Mesothelial cell of epicardium (in vitro differentiated cells): ENCODE measurements at regions not wholly inside any gene's neighbourhood (a gene's known extent, or its start where the extent isn't known, plus 50 kb on each side); places are given as distances from the start of the nearest gene placed in this dataset.

Source experiments
- DNase-seq, 2 experiments: peaks; one replicate each; pipeline ENCODE4 v3.0.0; 2021; ENCODE audit warnings: low spot score in 2 of 2; ENCODE audit not compliant: unreplicated experiment in 2 of 2
- H3K27ac Mint-ChIP-seq: 2 replicates; pipeline ENCODE4 v1.8.0; 2021; ENCODE audit warnings: mixed read lengths
- H3K27me3 Mint-ChIP-seq: 2 replicates; pipeline ENCODE4 v1.8.0; 2021; ENCODE audit warnings: low read depth, mixed read lengths
- H3K36me3 Mint-ChIP-seq: 2 replicates; pipeline ENCODE4 v1.8.0; 2021; ENCODE audit warnings: mixed read lengths
- H3K4me1 Mint-ChIP-seq: 2 replicates; pipeline ENCODE4 v1.8.0; 2021; ENCODE audit warnings: mixed read lengths
- H3K4me3 Mint-ChIP-seq: 2 replicates; pipeline ENCODE4 v1.8.0; 2021; ENCODE audit warnings: mild to moderate bottlenecking, moderate library complexity, mixed read lengths
- H3K9me3 Mint-ChIP-seq: 2 replicates; pipeline ENCODE4 v1.8.0; 2021; ENCODE audit warnings: mixed read lengths
- TF ChIP-seq, protein P1 (sequence below): fragments of 200-600 bp; sonication (generic); IDR thresholded peaks from one replicate; pipeline ENCODE4 v1.5.0; 2021; ENCODE audit warnings: antibody characterized with exemption; ENCODE audit not compliant: unreplicated experiment

DNA sequence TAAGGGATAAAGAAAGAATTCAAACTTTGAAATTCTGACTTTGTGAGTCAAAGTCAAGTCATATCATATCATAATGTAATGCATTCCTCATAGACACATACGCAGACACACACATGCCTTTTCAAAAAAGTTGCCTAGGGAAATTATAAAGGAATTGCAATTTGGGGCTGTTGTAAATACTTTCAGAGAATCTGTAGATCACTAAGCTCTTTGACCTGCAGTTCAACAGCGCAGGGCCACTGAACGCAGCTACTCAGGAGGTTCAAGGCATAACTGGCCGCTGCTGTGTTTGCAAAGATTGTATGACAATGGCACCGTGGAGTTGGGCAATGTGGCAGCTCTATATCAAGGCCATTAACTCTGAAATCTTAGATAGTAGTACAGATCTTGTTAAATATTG, 188.4 kb upstream of the THRB start:
- no peak for DNase-seq
- Mint-ChIP-seq H3K4me3 (no peak overlapping the region), H3K4me1 (peaks cover 55% of the 10 kb centered on the region), H3K27ac (peak overlapping the region; percentile 74), H3K36me3 (no peaks in the 10 kb centered on the region), H3K27me3 (no peaks in the 10 kb centered on the region), H3K9me3 (peaks cover 4% of the 10 kb centered on the region)
- TF ChIP-seq, protein P1, sequence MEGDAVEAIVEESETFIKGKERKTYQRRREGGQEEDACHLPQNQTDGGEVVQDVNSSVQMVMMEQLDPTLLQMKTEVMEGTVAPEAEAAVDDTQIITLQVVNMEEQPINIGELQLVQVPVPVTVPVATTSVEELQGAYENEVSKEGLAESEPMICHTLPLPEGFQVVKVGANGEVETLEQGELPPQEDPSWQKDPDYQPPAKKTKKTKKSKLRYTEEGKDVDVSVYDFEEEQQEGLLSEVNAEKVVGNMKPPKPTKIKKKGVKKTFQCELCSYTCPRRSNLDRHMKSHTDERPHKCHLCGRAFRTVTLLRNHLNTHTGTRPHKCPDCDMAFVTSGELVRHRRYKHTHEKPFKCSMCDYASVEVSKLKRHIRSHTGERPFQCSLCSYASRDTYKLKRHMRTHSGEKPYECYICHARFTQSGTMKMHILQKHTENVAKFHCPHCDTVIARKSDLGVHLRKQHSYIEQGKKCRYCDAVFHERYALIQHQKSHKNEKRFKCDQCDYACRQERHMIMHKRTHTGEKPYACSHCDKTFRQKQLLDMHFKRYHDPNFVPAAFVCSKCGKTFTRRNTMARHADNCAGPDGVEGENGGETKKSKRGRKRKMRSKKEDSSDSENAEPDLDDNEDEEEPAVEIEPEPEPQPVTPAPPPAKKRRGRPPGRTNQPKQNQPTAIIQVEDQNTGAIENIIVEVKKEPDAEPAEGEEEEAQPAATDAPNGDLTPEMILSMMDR: no peak

DNA sequence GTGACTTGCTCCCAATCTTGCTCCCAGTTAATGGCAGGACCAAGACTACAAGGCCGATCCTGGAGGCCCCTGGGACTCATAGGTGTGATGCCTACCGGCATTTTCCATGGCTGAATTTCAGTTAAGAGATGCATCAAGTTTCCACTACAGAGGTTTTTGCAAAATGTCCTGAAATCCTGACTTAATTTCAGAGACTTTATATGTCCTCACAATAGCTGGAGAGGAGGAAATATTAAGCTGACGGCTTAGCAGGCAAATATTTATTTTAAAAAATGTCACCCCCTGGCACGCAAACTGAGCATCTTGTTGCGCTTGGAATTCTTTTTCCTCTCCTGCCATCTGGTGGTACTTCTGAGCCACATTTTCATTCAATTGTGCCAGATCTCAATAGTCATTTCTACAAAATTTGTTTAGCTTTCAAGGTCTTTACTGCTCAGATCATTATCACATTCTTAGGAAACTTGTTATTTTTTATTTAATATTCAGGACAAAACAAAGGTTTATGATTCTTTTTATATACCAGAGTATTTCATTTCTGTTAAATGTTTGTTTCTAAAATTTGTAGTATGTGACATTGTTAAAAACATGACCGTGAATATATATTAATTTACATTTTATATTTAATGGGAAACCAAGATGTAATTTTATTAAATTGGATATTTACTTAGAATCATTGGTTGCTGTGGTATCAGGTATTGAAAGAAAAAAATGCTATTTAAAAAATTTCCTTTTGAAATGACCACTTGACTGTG, 189.2 kb upstream of the THRB start:
- Mint-ChIP-seq H3K27ac (peak overlapping the region; percentile 42), H3K9me3 (peaks cover 4% of the 10 kb centered on the region)

DNA sequence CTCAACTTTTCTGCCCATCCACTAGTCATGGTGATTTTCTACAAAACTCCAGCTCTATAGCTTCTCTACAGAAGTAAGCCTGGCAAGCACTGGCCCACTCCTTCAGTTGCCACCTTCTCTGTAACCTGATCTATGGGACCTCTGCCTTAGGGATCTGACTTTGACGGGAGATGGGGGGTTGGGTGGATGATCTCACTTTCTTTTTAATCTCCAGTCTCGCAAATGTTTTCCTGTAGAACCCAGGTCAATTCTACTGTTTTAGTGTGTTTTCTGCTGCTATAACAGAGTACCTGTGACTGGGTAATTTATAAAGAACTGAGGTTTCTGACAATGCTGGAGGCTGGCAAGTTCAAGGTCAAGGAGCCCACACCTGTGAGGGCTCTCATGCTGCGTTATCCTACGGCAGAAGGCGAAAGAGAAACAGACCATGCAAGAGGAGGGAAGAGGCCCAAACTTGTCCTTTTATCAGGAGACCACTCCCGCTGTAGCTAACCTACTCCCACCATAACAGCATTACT, 189.9 kb upstream of the THRB start:
- peak overlapping the region; percentile 22 for H3K27ac Mint-ChIP-seq
- TF ChIP-seq, protein P1: no peak
- H3K4me1 Mint-ChIP-seq: peaks cover 60% of the 10 kb centered on the region
- no peak overlapping the region for H3K4me3 Mint-ChIP-seq
- H3K36me3 Mint-ChIP-seq: no peaks in the 10 kb centered on the region
- no peaks in the 10 kb centered on the region for H3K27me3 Mint-ChIP-seq
- peaks cover 4% of the 10 kb centered on the region for H3K9me3 Mint-ChIP-seq
- DNase-seq: no peak

More for the DNA sequence above, 189.2 kb upstream of the THRB start:
- Mint-ChIP-seq H3K4me1 (peaks cover 58% of the 10 kb centered on the region), H3K36me3 (no peaks in the 10 kb centered on the region), H3K27me3 (no peaks in the 10 kb centered on the region), H3K4me3 (no peak overlapping the region)
- DNase-seq: no peak
- TF ChIP-seq, protein P1: peak; percentile 54

DNA sequence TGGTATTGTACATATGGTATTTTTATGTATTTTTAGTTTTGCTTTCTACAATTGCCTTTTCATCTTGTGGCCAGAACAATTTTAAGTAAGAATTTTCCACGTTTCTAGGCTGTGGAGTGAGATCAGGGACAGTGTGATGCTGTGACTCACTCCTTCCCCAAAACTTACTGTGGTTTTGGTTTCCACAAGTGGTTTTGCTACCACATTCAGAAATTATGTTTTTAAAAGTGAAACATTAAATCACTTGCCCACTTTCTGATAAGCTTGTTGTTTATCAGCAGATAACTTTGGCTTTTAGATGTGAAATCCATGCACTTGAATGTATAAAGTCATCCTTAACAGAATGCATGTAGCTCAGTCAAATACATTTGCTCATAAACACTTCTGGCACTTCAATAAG, 192.2 kb upstream of the THRB start:
- H3K4me1 Mint-ChIP-seq: peaks cover 41% of the 10 kb centered on the region
- no peaks in the 10 kb centered on the region for H3K9me3 Mint-ChIP-seq
- H3K27ac Mint-ChIP-seq: no peak overlapping the region
- H3K4me3 Mint-ChIP-seq: no peak overlapping the region
- H3K27me3 Mint-ChIP-seq: no peaks in the 10 kb centered on the region
- DNase-seq: no peak
- TF ChIP-seq, protein P1: no peak
- no peaks in the 10 kb centered on the region for H3K36me3 Mint-ChIP-seq

DNA sequence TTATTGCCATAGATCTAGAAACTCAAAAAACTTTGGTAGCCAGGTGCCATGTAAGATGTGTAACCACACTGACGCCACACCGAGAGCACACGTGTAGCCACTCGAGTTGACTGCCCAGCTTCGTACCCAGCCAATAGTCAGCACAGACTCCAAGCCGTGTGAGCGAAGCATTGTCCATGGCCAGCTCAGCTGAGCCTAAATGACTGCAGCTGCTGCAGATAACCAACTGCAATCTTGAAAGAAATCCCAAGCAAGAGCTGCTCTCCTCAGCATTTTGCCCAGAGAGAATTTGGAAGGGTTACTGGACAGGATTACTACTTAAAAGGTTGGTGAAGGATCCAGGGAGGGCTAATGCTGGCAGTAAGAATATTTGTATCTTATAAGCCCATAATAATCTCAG, 193.0 kb upstream of the THRB start:
- Mint-ChIP-seq H3K9me3 (no peaks in the 10 kb centered on the region), H3K4me1 (peaks cover 36% of the 10 kb centered on the region), H3K4me3 (no peak overlapping the region), H3K27ac (no peak overlapping the region), H3K36me3 (no peaks in the 10 kb centered on the region), H3K27me3 (no peaks in the 10 kb centered on the region)
- DNase-seq: no peak
- TF ChIP-seq, protein P1: no peak
